ENCODE measurements at regions not wholly inside any gene's neighbourhood (a gene's known extent, or its start where the extent isn't known, plus 50 kb on each side); places are given as distances from the start of the nearest gene placed in this dataset.

- Histone ChIP-seq H3K4me1 (ENCODE audit: control insufficient read depth, insufficient read depth, low read length) (no peaks in the 10 kb centered on the region), H3K27me3 (ENCODE audit: control insufficient read depth, insufficient read depth, low read length, poor library complexity, severe bottlenecking) (no peaks in the 10 kb centered on the region), H3K9me3 (ENCODE audit: control insufficient read depth, low read length) (no peaks in the 10 kb centered on the region), H3K9ac (ENCODE audit: extremely low read depth, low read length, poor library complexity, severe bottlenecking) (no peak overlapping the region), H3K4me3 (ENCODE audit: low read length) (no peak overlapping the region), H3K36me3 (ENCODE audit: control insufficient read depth, insufficient read depth, low read length) (no peaks in the 10 kb centered on the region), H3K27ac (ENCODE audit: low read depth, low read length) (no peak overlapping the region)
- Mint-ChIP-seq H3K4me3 (no peak overlapping the region), H3K27ac (no peak overlapping the region), H3K27me3 (ENCODE audit: insufficient read depth) (no peaks in the 10 kb centered on the region), H3K36me3 (ENCODE audit: low read depth) (no peaks in the 10 kb centered on the region), H3K4me1 (peaks cover 6% of the 10 kb centered on the region), H3K9me3 (peaks cover 6% of the 10 kb centered on the region)
- DNase-seq: no peak
- TF ChIP-seq, protein P1, sequence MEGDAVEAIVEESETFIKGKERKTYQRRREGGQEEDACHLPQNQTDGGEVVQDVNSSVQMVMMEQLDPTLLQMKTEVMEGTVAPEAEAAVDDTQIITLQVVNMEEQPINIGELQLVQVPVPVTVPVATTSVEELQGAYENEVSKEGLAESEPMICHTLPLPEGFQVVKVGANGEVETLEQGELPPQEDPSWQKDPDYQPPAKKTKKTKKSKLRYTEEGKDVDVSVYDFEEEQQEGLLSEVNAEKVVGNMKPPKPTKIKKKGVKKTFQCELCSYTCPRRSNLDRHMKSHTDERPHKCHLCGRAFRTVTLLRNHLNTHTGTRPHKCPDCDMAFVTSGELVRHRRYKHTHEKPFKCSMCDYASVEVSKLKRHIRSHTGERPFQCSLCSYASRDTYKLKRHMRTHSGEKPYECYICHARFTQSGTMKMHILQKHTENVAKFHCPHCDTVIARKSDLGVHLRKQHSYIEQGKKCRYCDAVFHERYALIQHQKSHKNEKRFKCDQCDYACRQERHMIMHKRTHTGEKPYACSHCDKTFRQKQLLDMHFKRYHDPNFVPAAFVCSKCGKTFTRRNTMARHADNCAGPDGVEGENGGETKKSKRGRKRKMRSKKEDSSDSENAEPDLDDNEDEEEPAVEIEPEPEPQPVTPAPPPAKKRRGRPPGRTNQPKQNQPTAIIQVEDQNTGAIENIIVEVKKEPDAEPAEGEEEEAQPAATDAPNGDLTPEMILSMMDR (conservative IDR thresholded peaks at IDR 0.05): no peak
- 80 to 87% methylated on average over 2 to 5 of the region's 5 CpGs for WGBS, 2 experiments (ENCODE audit: insufficient coverage in 1 of 2, insufficient read length in 1 of 2)
These were observed 567.8 kb upstream of the ID4 start for GRCh38 chr6:19269341-19269898.

DNA sequence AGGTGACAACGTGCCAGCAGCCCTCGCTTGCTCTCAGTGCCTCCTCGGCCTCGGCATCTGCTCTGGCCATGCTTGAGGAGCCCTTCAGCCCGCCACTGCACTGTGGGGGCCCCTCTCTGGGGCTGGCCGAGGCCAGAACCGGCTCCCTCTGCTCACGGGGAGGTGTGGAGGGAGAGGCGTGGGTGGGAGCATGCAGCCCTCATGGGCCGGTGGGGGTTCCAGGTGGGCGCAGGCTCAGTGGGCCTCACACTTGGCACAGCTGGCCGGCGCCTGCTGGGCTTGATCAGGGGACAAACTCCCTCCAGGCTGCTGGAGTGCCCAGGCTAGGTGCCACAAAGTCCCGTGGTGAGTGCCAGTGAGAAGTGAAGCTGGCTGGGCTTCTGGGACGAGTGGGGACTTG lies 566.6 kb upstream of the ID4 start:
- TF ChIP-seq, protein P1 (conservative IDR thresholded peaks at IDR 0.05): no peak
- Histone ChIP-seq H3K4me1 (ENCODE audit: control insufficient read depth, insufficient read depth, low read length) (no peaks in the 10 kb centered on the region), H3K9ac (ENCODE audit: extremely low read depth, low read length, poor library complexity, severe bottlenecking) (no peak overlapping the region), H3K9me3 (ENCODE audit: control insufficient read depth, low read length) (peaks cover 4% of the 10 kb centered on the region), H3K27me3 (ENCODE audit: control insufficient read depth, insufficient read depth, low read length, poor library complexity, severe bottlenecking) (no peaks in the 10 kb centered on the region), H3K27ac (ENCODE audit: low read depth, low read length) (no peak overlapping the region), H3K36me3 (ENCODE audit: control insufficient read depth, insufficient read depth, low read length) (no peaks in the 10 kb centered on the region), H3K4me3 (ENCODE audit: low read length) (no peak overlapping the region)
- H3K4me1 Mint-ChIP-seq: peaks cover 6% of the 10 kb centered on the region
- H3K4me3 Mint-ChIP-seq: no peak overlapping the region
- no peaks in the 10 kb centered on the region for H3K36me3 Mint-ChIP-seq (ENCODE audit: low read depth)
- DNase-seq: no peak
- peaks cover 9% of the 10 kb centered on the region for H3K9me3 Mint-ChIP-seq
- no peak overlapping the region for H3K27ac Mint-ChIP-seq
- 91 to 100% methylated on average over 3 to 15 of the region's 15 CpGs for WGBS, 2 experiments (ENCODE audit: insufficient coverage in 1 of 2, insufficient read length in 1 of 2)
- H3K27me3 Mint-ChIP-seq (ENCODE audit: insufficient read depth): no peaks in the 10 kb centered on the region

- Histone ChIP-seq H3K4me1 (ENCODE audit: control insufficient read depth, insufficient read depth, low read length) (no peaks in the 10 kb centered on the region), H3K9me3 (ENCODE audit: control insufficient read depth, low read length) (peaks cover 14% of the 10 kb centered on the region), H3K9ac (ENCODE audit: extremely low read depth, low read length, poor library complexity, severe bottlenecking) (no peak overlapping the region), H3K27me3 (ENCODE audit: control insufficient read depth, insufficient read depth, low read length, poor library complexity, severe bottlenecking) (no peaks in the 10 kb centered on the region), H3K4me3 (ENCODE audit: low read length) (no peak overlapping the region), H3K27ac (ENCODE audit: low read depth, low read length) (no peak overlapping the region), H3K36me3 (ENCODE audit: control insufficient read depth, insufficient read depth, low read length) (no peaks in the 10 kb centered on the region)
- Mint-ChIP-seq H3K27ac (no peak overlapping the region), H3K4me3 (no peak overlapping the region), H3K9me3 (peaks cover 12% of the 10 kb centered on the region), H3K36me3 (ENCODE audit: low read depth) (no peaks in the 10 kb centered on the region), H3K4me1 (peaks cover 8% of the 10 kb centered on the region), H3K27me3 (ENCODE audit: insufficient read depth) (no peaks in the 10 kb centered on the region)
- DNase-seq: no peak
- 78 to 100% methylated on average over 1 to 2 of the region's 2 CpGs for WGBS, 2 experiments (ENCODE audit: insufficient coverage in 1 of 2, insufficient read length in 1 of 2)
- TF ChIP-seq, protein P1 (conservative IDR thresholded peaks at IDR 0.05): no peak
These were observed 557.9 kb upstream of the ID4 start for GRCh38 chr6:19279273-19279684.

Data from endodermal cell (in vitro differentiated cells).